Breast epithelium (tissue), 4 donors: ENCODE measurements at regions not wholly inside any gene's neighbourhood (a gene's known extent, or its start where the extent isn't known, plus 50 kb on each side); places are given as distances from the start of the nearest gene placed in this dataset.

Experiments used
- DNase-seq, 2 donors: peaks; one replicate each; pipeline ENCODE4 v3.0.0-alpha.2; 2019; ENCODE audit warnings: low spot score in 2 of 2
- H3K27ac ChIP-seq, 2 donors: fragments of 200-600 bp; sonication (generic) in 1 of 2; one replicate each; pipeline ENCODE4 v1.5.1; 2016 to 2019; ENCODE audit warnings: mild to moderate bottlenecking in 1 of 2
- H3K27me3 ChIP-seq, 2 donors: fragments of 200-600 bp; sonication (generic) in 1 of 2; one replicate each; pipeline versions ENCODE4 v1.5.1 to v1.6.0; 2017 to 2019; ENCODE audit warnings: control low read depth in 1 of 2, mild to moderate bottlenecking in 1 of 2
- H3K36me3 ChIP-seq: fragments of 200-600 bp; one replicate; pipeline ENCODE4 v1.5.1; 2019
- H3K4me1 ChIP-seq, 2 donors: fragments of 200-600 bp; sonication (generic); one replicate each; pipeline ENCODE4 v1.5.1; 2016 to 2019; ENCODE audit warnings: control low read depth in 1 of 2
- H3K4me3 ChIP-seq, 3 donors: fragments of 200-600 bp; sonication (generic); 1 replicate in 2 of 3; 2 replicates in 1 of 3; pipeline ENCODE4 v1.5.1; 2016 to 2019; ENCODE audit warnings: mild to moderate bottlenecking in 3 of 3, moderate library complexity in 2 of 3
- H3K9me3 ChIP-seq, 2 donors: fragments of 200-600 bp; sonication (generic) in 1 of 2; one replicate each; pipeline ENCODE4 v1.5.1; 2016 to 2019; ENCODE audit warnings: control low read depth in 1 of 2
- POLR2A ChIP-seq: fragments of 450-650 bp; IDR thresholded peaks from one replicate; pipeline ENCODE4 v1.6.1; 2016; ENCODE audit warnings: antibody characterized with exemption, mild to moderate bottlenecking, moderate library complexity
- POLR2AphosphoS5 ChIP-seq, 3 donors: sonication (generic); formaldehyde crosslinking; IDR thresholded peaks; one replicate each; pipeline ENCODE4 v1.6.1; 2017; ENCODE audit warnings: antibody characterized with exemption in 3 of 3
- intact Hi-C: fragments of 100-400 bp; cut with DNase I; formaldehyde crosslinking; loops from one replicate; pipeline ENCODE4 v1.15.1; 2023; ENCODE audit warnings: low total_unique reads
- TF ChIP-seq, protein P1 (sequence below), 3 donors: fragments of 450-650 bp; IDR thresholded peaks; one replicate each; pipeline ENCODE4 v1.5.1; 2016 to 2017; ENCODE audit warnings: antibody characterized with exemption in 3 of 3, mild to moderate bottlenecking in 3 of 3, moderate library complexity in 3 of 3

DNA sequence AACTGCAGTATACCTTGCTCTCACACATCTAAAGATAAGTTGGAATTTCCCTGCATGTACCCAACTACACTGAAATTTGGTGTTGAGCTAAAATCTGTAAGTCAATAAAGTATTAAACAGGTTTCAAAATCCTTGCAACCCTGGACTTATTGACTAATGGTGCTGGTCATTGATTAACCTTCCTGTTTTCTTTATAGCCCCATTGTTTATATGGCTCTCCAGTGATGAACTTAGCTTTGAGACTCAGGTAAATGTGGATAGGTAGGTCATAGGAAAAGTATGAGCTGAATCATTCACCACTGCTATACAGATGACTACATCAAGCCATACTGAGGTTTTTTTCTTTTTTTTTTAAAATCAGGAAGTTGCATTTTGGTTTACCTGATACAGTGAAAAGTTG is 132.7 kb downstream of the FAT3 start:
- H3K4me3 ChIP-seq = no peak overlapping the region
- TF ChIP-seq POLR2AphosphoS5 (IDR thresholded peaks at IDR 0.05) (no peak), POLR2A (no peak)
- TF ChIP-seq, protein P1, sequence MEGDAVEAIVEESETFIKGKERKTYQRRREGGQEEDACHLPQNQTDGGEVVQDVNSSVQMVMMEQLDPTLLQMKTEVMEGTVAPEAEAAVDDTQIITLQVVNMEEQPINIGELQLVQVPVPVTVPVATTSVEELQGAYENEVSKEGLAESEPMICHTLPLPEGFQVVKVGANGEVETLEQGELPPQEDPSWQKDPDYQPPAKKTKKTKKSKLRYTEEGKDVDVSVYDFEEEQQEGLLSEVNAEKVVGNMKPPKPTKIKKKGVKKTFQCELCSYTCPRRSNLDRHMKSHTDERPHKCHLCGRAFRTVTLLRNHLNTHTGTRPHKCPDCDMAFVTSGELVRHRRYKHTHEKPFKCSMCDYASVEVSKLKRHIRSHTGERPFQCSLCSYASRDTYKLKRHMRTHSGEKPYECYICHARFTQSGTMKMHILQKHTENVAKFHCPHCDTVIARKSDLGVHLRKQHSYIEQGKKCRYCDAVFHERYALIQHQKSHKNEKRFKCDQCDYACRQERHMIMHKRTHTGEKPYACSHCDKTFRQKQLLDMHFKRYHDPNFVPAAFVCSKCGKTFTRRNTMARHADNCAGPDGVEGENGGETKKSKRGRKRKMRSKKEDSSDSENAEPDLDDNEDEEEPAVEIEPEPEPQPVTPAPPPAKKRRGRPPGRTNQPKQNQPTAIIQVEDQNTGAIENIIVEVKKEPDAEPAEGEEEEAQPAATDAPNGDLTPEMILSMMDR (IDR thresholded peaks at IDR 0.05) = no peak
- H3K27me3 ChIP-seq = no peaks in the 10 kb centered on the region
- no peaks in the 10 kb centered on the region for H3K4me1 ChIP-seq
- no peak overlapping the region for H3K27ac ChIP-seq
- no peaks in the 10 kb centered on the region for H3K9me3 ChIP-seq
- intact Hi-C loops = no loop called here
- no peaks in the 10 kb centered on the region for H3K36me3 ChIP-seq
- DNase-seq = no peak

DNA sequence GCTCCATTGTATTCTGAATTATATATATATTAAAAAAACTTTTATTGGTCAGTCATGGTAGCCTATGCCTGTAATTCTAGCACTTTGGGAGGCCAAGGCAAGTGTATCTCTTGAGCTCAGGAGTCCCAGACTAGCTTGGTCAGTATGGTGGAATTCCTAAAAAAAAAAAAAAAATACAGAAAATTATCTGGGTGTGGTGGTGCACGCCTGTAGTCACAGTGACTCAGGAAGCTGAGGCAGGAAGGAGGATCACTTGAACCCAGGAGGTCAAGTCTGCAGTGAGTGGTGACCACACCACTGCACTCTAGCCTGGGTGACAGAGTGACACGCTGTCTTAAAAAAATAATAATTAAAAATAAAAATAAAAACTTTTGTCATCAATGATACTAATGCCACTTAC is 133.2 kb downstream of the FAT3 start:
- no peak for DNase-seq
- Histone ChIP-seq H3K36me3 (no peaks in the 10 kb centered on the region), H3K27ac (no peak overlapping the region), H3K9me3 (no peaks in the 10 kb centered on the region), H3K27me3 (no peaks in the 10 kb centered on the region), H3K4me1 (no peaks in the 10 kb centered on the region), H3K4me3 (no peak overlapping the region)
- TF ChIP-seq POLR2AphosphoS5 (IDR thresholded peaks at IDR 0.05) = no peak
- TF ChIP-seq, protein P1 (IDR thresholded peaks at IDR 0.05) = no peak
- TF ChIP-seq POLR2A = no peak
- intact Hi-C loops = no loop called here

DNA sequence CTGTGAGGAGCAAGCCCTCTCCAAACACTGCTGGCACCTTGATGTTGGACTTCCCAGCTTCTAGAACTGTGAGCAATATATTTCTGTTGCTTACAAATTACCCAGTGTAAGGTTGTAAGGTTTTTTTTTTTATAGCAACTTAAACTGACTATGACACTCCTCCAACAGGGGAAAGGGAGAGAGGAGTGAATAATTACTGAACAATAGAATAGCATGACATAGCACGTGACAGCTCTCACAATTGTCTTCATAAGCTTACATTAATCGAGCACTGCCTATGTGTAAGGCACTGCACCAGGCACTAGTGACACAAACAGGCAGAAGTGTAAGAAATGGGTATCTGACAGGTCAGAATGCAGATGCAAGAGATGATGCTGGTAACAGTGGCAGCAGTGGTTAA is 136.9 kb downstream of the FAT3 start:
- no peak for DNase-seq
- H3K9me3 ChIP-seq = no peaks in the 10 kb centered on the region
- TF ChIP-seq POLR2AphosphoS5 (IDR thresholded peaks at IDR 0.05) (no peak), POLR2A (no peak)
- TF ChIP-seq, protein P1 (IDR thresholded peaks at IDR 0.05) = no peak
- H3K36me3 ChIP-seq = no peaks in the 10 kb centered on the region
- intact Hi-C loops = no loop called here
- no peaks in the 10 kb centered on the region for H3K4me1 ChIP-seq
- H3K27me3 ChIP-seq = no peaks in the 10 kb centered on the region
- no peak overlapping the region for H3K27ac ChIP-seq
- no peak overlapping the region for H3K4me3 ChIP-seq

DNA sequence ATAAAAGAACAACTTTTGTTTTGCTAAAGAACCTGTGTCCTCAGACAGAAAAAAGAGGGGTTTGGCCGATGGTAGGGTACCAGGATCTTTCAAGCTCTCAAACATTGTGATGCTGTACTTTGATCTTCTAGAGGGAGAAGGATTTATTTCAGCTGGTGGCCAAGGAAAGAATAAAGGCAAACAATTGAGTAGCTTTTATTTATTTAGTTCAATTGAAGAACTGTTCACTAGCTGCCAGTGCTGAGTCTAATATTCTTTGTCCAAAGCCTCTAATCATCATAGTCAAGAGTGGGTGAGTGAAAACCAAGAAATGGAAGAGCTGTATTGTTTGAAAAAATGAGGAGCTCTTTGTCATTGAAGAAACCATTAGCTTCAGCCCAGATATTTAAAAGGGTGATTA is 138.4 kb downstream of the FAT3 start:
- no peaks in the 10 kb centered on the region for H3K9me3 ChIP-seq
- no peaks in the 10 kb centered on the region for H3K4me1 ChIP-seq
- H3K27me3 ChIP-seq = no peaks in the 10 kb centered on the region
- DNase-seq = no peak
- TF ChIP-seq POLR2AphosphoS5 (IDR thresholded peaks at IDR 0.05) = no peak
- no peaks in the 10 kb centered on the region for H3K36me3 ChIP-seq
- no peak overlapping the region for H3K27ac ChIP-seq
- no peak overlapping the region for H3K4me3 ChIP-seq
- intact Hi-C loops = no loop called here

DNA sequence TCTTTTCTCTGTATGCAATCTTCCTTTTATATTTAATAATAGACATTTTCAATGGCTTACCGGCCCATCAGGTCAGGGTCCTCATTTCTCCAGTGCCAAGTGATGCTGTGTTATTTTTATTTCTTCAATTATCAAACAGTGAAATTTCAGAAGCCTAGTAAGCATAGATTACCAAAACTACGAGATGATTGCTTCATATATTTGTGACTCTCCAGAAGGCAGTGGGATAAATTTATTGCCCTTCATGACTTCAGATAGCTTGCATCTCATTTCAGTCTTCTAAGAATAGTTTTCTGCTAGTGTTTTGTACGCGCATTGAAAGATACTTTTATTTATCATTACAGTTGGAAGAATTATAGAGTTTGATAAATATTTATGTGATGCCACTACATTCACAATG is 139.6 kb downstream of the FAT3 start:
- Histone ChIP-seq H3K9me3 (no peaks in the 10 kb centered on the region), H3K4me1 (no peaks in the 10 kb centered on the region), H3K36me3 (no peaks in the 10 kb centered on the region), H3K27me3 (no peaks in the 10 kb centered on the region), H3K27ac (no peak overlapping the region), H3K4me3 (no peak overlapping the region)
- no peak for DNase-seq
- intact Hi-C loops = no loop called here
- TF ChIP-seq POLR2AphosphoS5 (IDR thresholded peaks at IDR 0.05) = no peak
- TF ChIP-seq, protein P1 (IDR thresholded peaks at IDR 0.05) = no peak
- no peak for TF ChIP-seq POLR2A

DNA sequence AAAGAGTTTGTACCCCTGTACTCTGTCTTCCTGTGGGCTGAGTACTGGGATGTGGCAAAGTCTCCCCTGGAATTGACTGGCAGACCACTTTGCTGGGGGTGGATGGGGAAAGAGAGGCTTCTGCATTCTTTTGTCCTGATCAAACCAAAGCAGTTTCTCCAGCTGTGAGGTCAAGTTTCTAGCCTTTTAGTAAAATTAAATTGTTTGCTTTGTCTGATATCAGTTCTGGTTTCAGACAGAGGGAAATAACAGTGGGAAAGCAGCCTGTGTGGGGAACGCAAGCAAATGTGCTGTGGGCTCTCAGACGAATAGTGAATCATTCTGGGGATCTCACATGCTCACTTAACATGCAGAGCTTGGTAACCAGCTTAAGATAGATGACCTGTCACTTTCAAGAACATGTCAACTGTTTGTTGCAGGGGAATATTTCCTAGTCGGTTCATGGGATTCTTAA is 151.6 kb downstream of the FAT3 start:
- Histone ChIP-seq H3K4me1 (no peaks in the 10 kb centered on the region), H3K36me3 (no peaks in the 10 kb centered on the region), H3K27me3 (no peaks in the 10 kb centered on the region), H3K9me3 (no peaks in the 10 kb centered on the region), H3K27ac (no peak overlapping the region), H3K4me3 (no peak overlapping the region)
- intact Hi-C loops = no loop called here
- TF ChIP-seq POLR2AphosphoS5 (IDR thresholded peaks at IDR 0.05) (no peak), POLR2A (no peak)
- TF ChIP-seq, protein P1 (IDR thresholded peaks at IDR 0.05) = no peak
- no peak for DNase-seq
